MCF 10A (cell line): ENCODE measurements at regions not wholly inside any gene's neighbourhood (a gene's known extent, or its start where the extent isn't known, plus 50 kb on each side); places are given as distances from the start of the nearest gene placed in this dataset.

ENCODE experiments used
- BruUV-seq: library from RNA; stranded (reverse); fragments of 400-500 nt; replicated peaks from 2 replicates; lab custom pipeline; 2021; lab: Mats Ljungman, UMichigan
- CTCF ChIA-PET: fragments of 300-600 bp; sonication (Branson Sonifier 250); formaldehyde crosslinking; extraction: SDS; loops from one replicate; lab custom pipeline; 2021; ENCODE audit warnings: antibody characterized with exemption, inconsistent platforms; lab: Yijun Ruan, JAX
- POLR2A ChIA-PET: fragments of 300-600, 350-650 bp; sonication (Branson Sonifier 250); formaldehyde crosslinking; extraction: SDS; loops from one replicate; lab custom pipeline; 2020; ENCODE audit warnings: antibody characterized with exemption, inconsistent platforms; lab: Yijun Ruan, JAX
- DNase-seq: peaks from one replicate; pipeline ENCODE4 v3.0.0-alpha.2; 2018; ENCODE audit not compliant: unreplicated experiment
- H3K27ac Mint-ChIP-seq: one replicate; pipeline ENCODE4 v1.8.0; 2022; ENCODE audit warnings: mild to moderate bottlenecking, low read depth, mixed read lengths; ENCODE audit not compliant: unreplicated experiment
- H3K27me3 Mint-ChIP-seq: one replicate; pipeline ENCODE4 v1.8.0; 2022; ENCODE audit warnings: mixed read lengths; ENCODE audit not compliant: insufficient read depth, unreplicated experiment
- H3K36me3 Mint-ChIP-seq: one replicate; pipeline ENCODE4 v1.8.0; 2022; ENCODE audit warnings: mild to moderate bottlenecking, moderate library complexity, mixed read lengths; ENCODE audit not compliant: insufficient read depth, unreplicated experiment
- H3K4me1 Mint-ChIP-seq: one replicate; pipeline ENCODE4 v1.8.0; 2022; ENCODE audit warnings: mixed read lengths; ENCODE audit not compliant: insufficient read depth, unreplicated experiment
- H3K4me3 Mint-ChIP-seq: one replicate; pipeline ENCODE4 v1.8.0; 2022; ENCODE audit warnings: mild to moderate bottlenecking, moderate library complexity, mixed read lengths; ENCODE audit not compliant: unreplicated experiment
- H3K9me3 Mint-ChIP-seq: one replicate; pipeline ENCODE4 v1.8.0; 2022; ENCODE audit warnings: mixed read lengths; ENCODE audit not compliant: unreplicated experiment
- intact Hi-C: fragments of 100-400 bp; cut with micrococcal nuclease; formaldehyde crosslinking; loops from 2 replicates; pipeline ENCODE4 v1.14.1; 2022
- TF ChIP-seq, protein P1 (sequence below): fragments of 200-600 bp; IDR thresholded peaks from one replicate; pipeline ENCODE4 v1.8.0; 2022; ENCODE audit warnings: antibody characterized with exemption, mild to moderate bottlenecking; ENCODE audit not compliant: unreplicated experiment

DNA sequence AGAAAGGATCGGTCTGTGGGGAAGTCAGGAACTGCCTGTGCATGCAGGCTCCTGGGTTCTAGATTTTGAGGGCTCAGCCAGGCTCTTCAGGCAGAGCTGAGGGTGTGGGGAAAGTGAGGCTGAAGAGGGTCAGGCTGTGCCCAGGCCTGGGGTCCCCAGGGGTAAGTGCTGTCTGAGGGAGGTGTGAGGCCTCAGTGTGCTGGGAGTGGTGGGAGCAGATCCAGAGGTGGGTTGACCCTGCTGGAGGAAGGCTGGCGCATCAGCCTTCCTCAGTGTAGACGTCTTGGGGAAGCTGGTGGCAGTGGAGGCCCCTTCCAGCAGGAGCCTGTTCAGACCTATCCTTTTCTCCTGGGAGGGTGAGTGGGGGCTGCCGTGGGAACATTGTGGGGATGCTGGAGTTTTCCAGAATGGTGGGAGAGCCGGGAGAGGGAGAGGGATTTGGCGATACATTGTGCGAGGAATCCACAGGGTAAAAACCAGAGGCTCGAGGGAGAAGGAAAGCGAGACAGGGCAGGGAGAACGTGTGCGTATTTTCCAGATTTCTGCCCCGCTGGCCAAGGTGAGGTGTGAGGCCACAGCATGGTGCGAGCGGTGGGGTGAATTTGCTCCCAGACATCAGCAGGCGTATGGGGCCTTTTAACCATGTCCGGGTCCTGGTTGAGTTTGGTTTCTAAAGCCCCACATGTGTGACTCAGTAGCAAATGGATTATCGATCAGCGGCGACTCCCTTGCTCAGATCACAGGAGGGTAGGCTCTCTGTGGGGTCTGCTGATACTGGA, 237.7 kb downstream of the TEX29 start:
- DNase-seq: no peak
- H3K27me3 Mint-ChIP-seq: no peaks in the 10 kb centered on the region
- POLR2A ChIA-PET: no interaction called here
- BruUV-seq: no TSS peak
- no peak overlapping the region for H3K4me3 Mint-ChIP-seq
- CTCF ChIA-PET: interaction anchor here (0.5 kb wide), 1 partner anchor 887 kb away, joined by 5 read pairs; no protein-coding TSS in a partner anchor
- H3K36me3 Mint-ChIP-seq: no peaks in the 10 kb centered on the region
- H3K27ac Mint-ChIP-seq: no peak overlapping the region
- intact Hi-C loops: no loop called here
- no peaks in the 10 kb centered on the region for H3K4me1 Mint-ChIP-seq
- TF ChIP-seq, protein P1, sequence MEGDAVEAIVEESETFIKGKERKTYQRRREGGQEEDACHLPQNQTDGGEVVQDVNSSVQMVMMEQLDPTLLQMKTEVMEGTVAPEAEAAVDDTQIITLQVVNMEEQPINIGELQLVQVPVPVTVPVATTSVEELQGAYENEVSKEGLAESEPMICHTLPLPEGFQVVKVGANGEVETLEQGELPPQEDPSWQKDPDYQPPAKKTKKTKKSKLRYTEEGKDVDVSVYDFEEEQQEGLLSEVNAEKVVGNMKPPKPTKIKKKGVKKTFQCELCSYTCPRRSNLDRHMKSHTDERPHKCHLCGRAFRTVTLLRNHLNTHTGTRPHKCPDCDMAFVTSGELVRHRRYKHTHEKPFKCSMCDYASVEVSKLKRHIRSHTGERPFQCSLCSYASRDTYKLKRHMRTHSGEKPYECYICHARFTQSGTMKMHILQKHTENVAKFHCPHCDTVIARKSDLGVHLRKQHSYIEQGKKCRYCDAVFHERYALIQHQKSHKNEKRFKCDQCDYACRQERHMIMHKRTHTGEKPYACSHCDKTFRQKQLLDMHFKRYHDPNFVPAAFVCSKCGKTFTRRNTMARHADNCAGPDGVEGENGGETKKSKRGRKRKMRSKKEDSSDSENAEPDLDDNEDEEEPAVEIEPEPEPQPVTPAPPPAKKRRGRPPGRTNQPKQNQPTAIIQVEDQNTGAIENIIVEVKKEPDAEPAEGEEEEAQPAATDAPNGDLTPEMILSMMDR: no peak
- H3K9me3 Mint-ChIP-seq: peaks cover 52% of the 10 kb centered on the region

DNA sequence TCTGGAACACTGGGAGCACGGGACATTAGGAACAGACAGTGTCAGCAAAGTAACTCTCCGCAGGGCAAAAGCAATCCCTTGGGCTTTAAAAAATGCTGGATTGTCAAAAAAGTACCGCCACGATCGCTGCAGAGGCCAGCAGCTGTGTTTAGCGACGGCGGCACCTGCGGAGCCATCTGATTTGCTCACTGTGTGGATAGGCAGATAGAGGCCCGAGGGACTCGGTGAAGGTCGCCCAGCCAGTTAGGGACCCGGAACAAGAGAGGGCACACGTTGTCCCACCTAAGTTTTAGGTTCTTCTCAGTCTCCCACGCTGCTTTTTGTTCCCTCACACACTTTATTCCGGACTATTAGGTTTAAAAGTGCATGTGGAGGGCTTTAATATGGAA, 238.3 kb downstream of the TEX29 start:
- Mint-ChIP-seq H3K9me3 (peaks cover 46% of the 10 kb centered on the region), H3K4me1 (no peaks in the 10 kb centered on the region), H3K4me3 (no peak overlapping the region), H3K36me3 (no peaks in the 10 kb centered on the region), H3K27me3 (no peaks in the 10 kb centered on the region), H3K27ac (no peak overlapping the region)
- no TSS peak for BruUV-seq
- TF ChIP-seq, protein P1: no peak
- ChIA-PET POLR2A (no interaction called here), CTCF (no interaction called here)
- no peak for DNase-seq
- intact Hi-C loops: no loop called here

DNA sequence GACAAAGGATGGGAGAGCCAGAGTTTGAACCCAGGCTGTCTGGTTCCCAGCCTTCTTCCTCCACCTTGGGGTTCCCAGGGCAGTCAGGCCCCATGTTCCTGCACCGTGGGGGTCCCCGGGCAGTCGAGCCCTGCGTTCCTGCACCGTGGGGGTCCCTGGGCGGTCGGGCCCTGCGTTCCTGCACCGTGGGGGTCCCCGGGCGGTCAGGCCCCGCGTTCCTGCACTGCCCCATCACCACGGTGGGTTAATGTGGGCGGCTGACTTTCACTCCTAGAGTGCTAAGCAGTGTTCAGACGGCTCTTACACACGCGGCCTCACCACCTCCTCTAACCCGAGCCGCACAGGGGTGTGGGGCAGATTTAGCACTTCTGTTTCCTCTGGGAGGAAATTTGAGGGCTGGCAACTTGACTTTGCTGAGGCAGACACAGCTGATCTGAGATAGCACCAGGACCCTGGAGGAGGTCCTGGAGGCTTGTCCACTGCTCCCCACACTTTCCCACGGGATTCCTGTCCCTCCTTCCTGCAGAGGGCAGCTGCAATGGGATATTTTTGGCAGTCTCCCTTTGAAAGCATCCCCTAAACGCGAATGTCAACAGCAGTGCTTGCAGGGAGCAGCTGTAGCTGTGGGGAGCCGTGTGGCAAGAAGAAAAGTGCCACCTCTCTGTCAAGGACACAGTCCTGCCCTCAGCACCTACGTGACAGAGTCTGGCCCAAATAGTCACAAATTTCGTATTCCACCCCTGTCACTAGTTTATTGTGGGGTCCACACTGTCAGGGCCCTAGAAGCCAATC, 239.4 kb downstream of the TEX29 start:
- TF ChIP-seq, protein P1: no peak
- Mint-ChIP-seq H3K4me3 (no peak overlapping the region), H3K27ac (no peak overlapping the region), H3K27me3 (no peaks in the 10 kb centered on the region), H3K36me3 (no peaks in the 10 kb centered on the region), H3K4me1 (no peaks in the 10 kb centered on the region), H3K9me3 (peaks cover 44% of the 10 kb centered on the region)
- intact Hi-C loops: no loop called here
- no peak for DNase-seq
- BruUV-seq: no TSS peak
- ChIA-PET POLR2A (no interaction called here), CTCF (no interaction called here)

DNA sequence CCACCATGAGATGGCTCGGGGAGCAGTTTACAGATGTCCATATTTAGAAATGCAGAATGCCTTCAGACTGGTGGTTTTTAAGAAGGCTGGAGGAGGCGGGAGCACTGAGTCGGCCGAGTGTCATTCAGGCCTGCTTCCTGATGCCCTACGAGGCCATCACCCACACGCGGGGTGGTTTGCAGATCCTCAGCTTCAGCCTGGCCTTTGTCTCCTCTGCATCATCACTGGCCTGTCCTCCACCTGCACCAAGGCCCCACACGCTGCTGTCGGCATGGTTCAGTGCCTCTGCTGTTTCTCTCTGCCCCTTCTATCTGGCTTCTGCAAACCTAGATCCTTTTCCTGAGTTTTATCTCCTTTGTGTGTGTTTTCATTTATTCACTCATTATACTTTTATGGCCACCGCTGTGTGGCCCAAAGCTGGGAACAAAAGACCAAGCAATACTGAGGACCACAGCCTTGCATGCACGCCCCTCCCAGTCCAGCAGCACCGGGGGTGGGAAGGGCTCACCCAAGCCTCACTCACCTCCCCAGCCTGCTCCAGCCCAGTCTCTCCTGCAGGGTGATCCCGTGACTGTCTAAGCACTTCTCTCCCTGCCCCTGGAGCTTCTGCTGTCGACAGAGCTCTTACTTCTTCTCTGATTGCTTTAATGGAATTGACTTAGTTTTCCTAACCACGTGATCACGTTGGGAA, 240.8 kb downstream of the TEX29 start:
- intact Hi-C loops: no loop called here
- TF ChIP-seq, protein P1: no peak
- DNase-seq: no peak
- no peaks in the 10 kb centered on the region for H3K4me1 Mint-ChIP-seq
- ChIA-PET POLR2A (interaction anchor here (0.6 kb wide), 1 partner anchor 65 kb away, joined by 4 read pairs; no protein-coding TSS in a partner anchor), CTCF (interaction anchor here (0.6 kb wide), 1 partner anchor 1045 kb away, joined by 3 read pairs; no protein-coding TSS in a partner anchor)
- H3K9me3 Mint-ChIP-seq: peaks cover 44% of the 10 kb centered on the region
- H3K27ac Mint-ChIP-seq: no peak overlapping the region
- H3K4me3 Mint-ChIP-seq: no peak overlapping the region
- H3K27me3 Mint-ChIP-seq: no peaks in the 10 kb centered on the region
- no peaks in the 10 kb centered on the region for H3K36me3 Mint-ChIP-seq
- BruUV-seq: no TSS peak
